ENCODE measurements at regions not wholly inside any gene's neighbourhood (a gene's known extent, or its start where the extent isn't known, plus 50 kb on each side); places are given as distances from the start of the nearest gene placed in this dataset.

- no peak for DNase-seq
- H3K27ac Mint-ChIP-seq: no peak overlapping the region
- H3K36me3 Mint-ChIP-seq (ENCODE audit: insufficient read depth): no peaks in the 10 kb centered on the region
- no peak for ATAC-seq (replicated peaks)
- H3K4me3 Mint-ChIP-seq: no peak overlapping the region
- no peaks in the 10 kb centered on the region for H3K27me3 Mint-ChIP-seq
- H3K4me1 Mint-ChIP-seq (ENCODE audit: low read depth in 2 of 2): no peaks in the 10 kb centered on the region
- peaks cover 0 to 5% of the 10 kb centered on the region in 2 donors for H3K9me3 Mint-ChIP-seq
Observed at GRCh38 chr12:59938190-59938962, 342.5 kb downstream of the SLC16A7 start.

GRCh38 chr12:59940631-59941342, 345.0 kb downstream of the SLC16A7 start:
- Mint-ChIP-seq H3K27me3 (no peaks in the 10 kb centered on the region), H3K27ac (no peak overlapping the region), H3K4me3 (no peak overlapping the region), H3K9me3 (peaks cover 0 to 5% of the 10 kb centered on the region in 2 donors), H3K36me3 (ENCODE audit: insufficient read depth) (no peaks in the 10 kb centered on the region), H3K4me1 (ENCODE audit: low read depth in 2 of 2) (no peaks in the 10 kb centered on the region)
- ATAC-seq (replicated peaks) (no peak), DNase-seq (no peak)

GRCh38 chr12:59941461-59941860, 345.6 kb downstream of the SLC16A7 start:
- no peak overlapping the region for H3K4me3 Mint-ChIP-seq
- H3K4me1 Mint-ChIP-seq (ENCODE audit: low read depth in 2 of 2): no peaks in the 10 kb centered on the region
- peaks cover 0 to 5% of the 10 kb centered on the region in 2 donors for H3K9me3 Mint-ChIP-seq
- H3K27me3 Mint-ChIP-seq: no peaks in the 10 kb centered on the region
- ATAC-seq (replicated peaks) (no peak), DNase-seq (no peak)
- no peak overlapping the region for H3K27ac Mint-ChIP-seq
- no peaks in the 10 kb centered on the region for H3K36me3 Mint-ChIP-seq (ENCODE audit: insufficient read depth)

GRCh38 chr12:59944177-59944576, 348.3 kb downstream of the SLC16A7 start:
- H3K36me3 Mint-ChIP-seq (ENCODE audit: insufficient read depth): no peaks in the 10 kb centered on the region
- H3K4me3 Mint-ChIP-seq: no peak overlapping the region
- H3K27ac Mint-ChIP-seq: no peak overlapping the region
- DNase-seq (no peak), ATAC-seq (replicated peaks) (no peak)
- no peaks in the 10 kb centered on the region for H3K4me1 Mint-ChIP-seq (ENCODE audit: low read depth in 2 of 2)
- peaks cover 0 to 2% of the 10 kb centered on the region in 2 donors for H3K9me3 Mint-ChIP-seq
- no peaks in the 10 kb centered on the region for H3K27me3 Mint-ChIP-seq

GRCh38 chr12:59946635-59947034, 350.8 kb downstream of the SLC16A7 start:
- Mint-ChIP-seq H3K27me3 (no peaks in the 10 kb centered on the region), H3K9me3 (peaks cover 0 to 4% of the 10 kb centered on the region in 2 donors), H3K4me3 (no peak overlapping the region), H3K36me3 (ENCODE audit: insufficient read depth) (no peaks in the 10 kb centered on the region), H3K4me1 (ENCODE audit: low read depth in 2 of 2) (no peaks in the 10 kb centered on the region), H3K27ac (no peak overlapping the region)
- no peak for DNase-seq
- no peak for ATAC-seq (replicated peaks)

GRCh38 chr12:59963546-59963945, 367.7 kb downstream of the SLC16A7 start:
- no peaks in the 10 kb centered on the region for H3K36me3 Mint-ChIP-seq (ENCODE audit: insufficient read depth)
- no peak for ATAC-seq (replicated peaks)
- no peak overlapping the region for H3K27ac Mint-ChIP-seq
- peaks cover 9 to 14% of the 10 kb centered on the region in 2 donors for H3K9me3 Mint-ChIP-seq
- no peak for DNase-seq
- no peaks in the 10 kb centered on the region for H3K4me1 Mint-ChIP-seq (ENCODE audit: low read depth in 2 of 2)
- H3K4me3 Mint-ChIP-seq: no peak overlapping the region
- no peaks in the 10 kb centered on the region for H3K27me3 Mint-ChIP-seq

- H3K4me1 Mint-ChIP-seq (ENCODE audit: low read depth in 2 of 2): no peaks in the 10 kb centered on the region
- ATAC-seq (replicated peaks) (no peak), DNase-seq (no peak)
- H3K27me3 Mint-ChIP-seq: no peaks in the 10 kb centered on the region
- no peak overlapping the region for H3K27ac Mint-ChIP-seq
- H3K36me3 Mint-ChIP-seq (ENCODE audit: insufficient read depth): no peaks in the 10 kb centered on the region
- peaks cover 5 to 10% of the 10 kb centered on the region in 2 donors for H3K9me3 Mint-ChIP-seq
- H3K4me3 Mint-ChIP-seq: no peak overlapping the region
Observed at GRCh38 chr12:59972905-59973304, 377.1 kb downstream of the SLC16A7 start.

GRCh38 chr12:59973515-59973914, 377.7 kb downstream of the SLC16A7 start:
- DNase-seq (no peak), ATAC-seq (replicated peaks) (no peak)
- no peaks in the 10 kb centered on the region for H3K36me3 Mint-ChIP-seq (ENCODE audit: insufficient read depth)
- H3K27ac Mint-ChIP-seq: no peak overlapping the region
- H3K27me3 Mint-ChIP-seq: no peaks in the 10 kb centered on the region
- no peaks in the 10 kb centered on the region for H3K4me1 Mint-ChIP-seq (ENCODE audit: low read depth in 2 of 2)
- H3K9me3 Mint-ChIP-seq: peaks cover 2 to 4% of the 10 kb centered on the region in 2 donors
- no peak overlapping the region for H3K4me3 Mint-ChIP-seq

- ATAC-seq (replicated peaks) (no peak), DNase-seq (no peak)
- Mint-ChIP-seq H3K4me1 (ENCODE audit: low read depth in 2 of 2) (no peaks in the 10 kb centered on the region), H3K27me3 (no peaks in the 10 kb centered on the region), H3K9me3 (peaks cover 0 to 2% of the 10 kb centered on the region in 2 donors), H3K27ac (no peak overlapping the region), H3K4me3 (no peak overlapping the region), H3K36me3 (ENCODE audit: insufficient read depth) (no peaks in the 10 kb centered on the region)
Observed at GRCh38 chr12:59977779-59978178, 381.9 kb downstream of the SLC16A7 start.

- Mint-ChIP-seq H3K4me3 (no peak overlapping the region), H3K36me3 (ENCODE audit: insufficient read depth) (no peaks in the 10 kb centered on the region), H3K9me3 (peaks cover 0 to 5% of the 10 kb centered on the region in 2 donors), H3K27me3 (no peaks in the 10 kb centered on the region), H3K4me1 (ENCODE audit: low read depth in 2 of 2) (no peaks in the 10 kb centered on the region), H3K27ac (no peak overlapping the region)
- no peak for ATAC-seq (replicated peaks)
- DNase-seq: no peak
Observed at GRCh38 chr12:59980476-59980875, 384.6 kb downstream of the SLC16A7 start.

GRCh38 chr12:59999291-59999690, 403.5 kb downstream of the SLC16A7 start:
- no peak for ATAC-seq (replicated peaks)
- H3K27me3 Mint-ChIP-seq: no peaks in the 10 kb centered on the region
- H3K36me3 Mint-ChIP-seq (ENCODE audit: insufficient read depth): no peaks in the 10 kb centered on the region
- no peaks in the 10 kb centered on the region for H3K4me1 Mint-ChIP-seq (ENCODE audit: low read depth in 2 of 2)
- H3K27ac Mint-ChIP-seq: no peak overlapping the region
- H3K4me3 Mint-ChIP-seq: no peak overlapping the region
- no peak for DNase-seq
- no peaks in the 10 kb centered on the region for H3K9me3 Mint-ChIP-seq

- H3K4me1 Mint-ChIP-seq (ENCODE audit: low read depth in 2 of 2): no peaks in the 10 kb centered on the region
- peaks cover 7 to 8% of the 10 kb centered on the region in 2 donors for H3K9me3 Mint-ChIP-seq
- DNase-seq (no peak), ATAC-seq (replicated peaks) (no peak)
- no peak overlapping the region for H3K27ac Mint-ChIP-seq
- H3K36me3 Mint-ChIP-seq (ENCODE audit: insufficient read depth): no peaks in the 10 kb centered on the region
- no peak overlapping the region for H3K4me3 Mint-ChIP-seq
- H3K27me3 Mint-ChIP-seq: no peaks in the 10 kb centered on the region
Observed at GRCh38 chr12:60010486-60010885, 414.7 kb downstream of the SLC16A7 start.

GRCh38 chr12:60012659-60013058, 416.8 kb downstream of the SLC16A7 start:
- Mint-ChIP-seq H3K27ac (no peak overlapping the region), H3K4me1 (ENCODE audit: low read depth in 2 of 2) (no peaks in the 10 kb centered on the region), H3K9me3 (peaks cover 2 to 6% of the 10 kb centered on the region in 2 donors), H3K36me3 (ENCODE audit: insufficient read depth) (no peaks in the 10 kb centered on the region), H3K4me3 (no peak overlapping the region), H3K27me3 (no peaks in the 10 kb centered on the region)
- no peak for DNase-seq
- ATAC-seq (replicated peaks): no peak

GRCh38 chr12:60014436-60014835, 418.6 kb downstream of the SLC16A7 start:
- Mint-ChIP-seq H3K9me3 (peaks cover 0 to 7% of the 10 kb centered on the region in 2 donors), H3K27ac (no peak overlapping the region), H3K27me3 (no peaks in the 10 kb centered on the region), H3K4me3 (no peak overlapping the region), H3K4me1 (ENCODE audit: low read depth in 2 of 2) (no peaks in the 10 kb centered on the region), H3K36me3 (ENCODE audit: insufficient read depth) (no peaks in the 10 kb centered on the region)
- DNase-seq (no peak), ATAC-seq (replicated peaks) (no peak)
